ENCODE measurements at regions not wholly inside any gene's neighbourhood (a gene's known extent, or its start where the extent isn't known, plus 50 kb on each side); places are given as distances from the start of the nearest gene placed in this dataset.

DNA sequence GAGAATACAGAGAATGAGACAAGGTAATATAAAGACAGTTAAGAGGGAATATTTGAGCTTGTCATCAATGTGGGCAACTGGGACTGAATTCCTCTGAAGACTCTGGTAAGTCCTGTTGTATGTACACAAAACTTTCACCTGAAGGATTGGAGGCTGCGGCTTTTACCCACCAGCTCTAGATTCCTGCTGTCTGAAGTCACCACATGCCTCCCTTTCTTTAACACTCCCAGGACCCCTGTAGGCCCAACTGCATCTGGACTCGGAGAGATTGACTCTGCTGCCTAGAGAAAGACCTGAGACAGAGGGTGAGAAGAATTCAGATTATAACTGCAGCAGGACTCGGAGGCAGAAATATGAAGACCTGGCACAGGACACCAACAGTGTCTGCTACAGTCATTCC, 1048.0 kb downstream of the PDHA2 start:
- no peak for DNase-seq
- Histone ChIP-seq H3K36me3 (no peaks in the 10 kb centered on the region), H3K9me3 (no peaks in the 10 kb centered on the region), H3K27ac (no peak overlapping the region), H3K4me1 (no peaks in the 10 kb centered on the region), H3K9ac (ENCODE audit: low read depth in 2 of 2, low read length in 2 of 2) (no peak overlapping the region), H3K27me3 (no peaks in the 10 kb centered on the region), H3K4me3 (no peak overlapping the region)
- TF ChIP-seq, protein P1, sequence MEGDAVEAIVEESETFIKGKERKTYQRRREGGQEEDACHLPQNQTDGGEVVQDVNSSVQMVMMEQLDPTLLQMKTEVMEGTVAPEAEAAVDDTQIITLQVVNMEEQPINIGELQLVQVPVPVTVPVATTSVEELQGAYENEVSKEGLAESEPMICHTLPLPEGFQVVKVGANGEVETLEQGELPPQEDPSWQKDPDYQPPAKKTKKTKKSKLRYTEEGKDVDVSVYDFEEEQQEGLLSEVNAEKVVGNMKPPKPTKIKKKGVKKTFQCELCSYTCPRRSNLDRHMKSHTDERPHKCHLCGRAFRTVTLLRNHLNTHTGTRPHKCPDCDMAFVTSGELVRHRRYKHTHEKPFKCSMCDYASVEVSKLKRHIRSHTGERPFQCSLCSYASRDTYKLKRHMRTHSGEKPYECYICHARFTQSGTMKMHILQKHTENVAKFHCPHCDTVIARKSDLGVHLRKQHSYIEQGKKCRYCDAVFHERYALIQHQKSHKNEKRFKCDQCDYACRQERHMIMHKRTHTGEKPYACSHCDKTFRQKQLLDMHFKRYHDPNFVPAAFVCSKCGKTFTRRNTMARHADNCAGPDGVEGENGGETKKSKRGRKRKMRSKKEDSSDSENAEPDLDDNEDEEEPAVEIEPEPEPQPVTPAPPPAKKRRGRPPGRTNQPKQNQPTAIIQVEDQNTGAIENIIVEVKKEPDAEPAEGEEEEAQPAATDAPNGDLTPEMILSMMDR (IDR thresholded peaks at IDR 0.05) = no peak
- intact Hi-C loops (cut with DNase I) = no loop called here

DNA sequence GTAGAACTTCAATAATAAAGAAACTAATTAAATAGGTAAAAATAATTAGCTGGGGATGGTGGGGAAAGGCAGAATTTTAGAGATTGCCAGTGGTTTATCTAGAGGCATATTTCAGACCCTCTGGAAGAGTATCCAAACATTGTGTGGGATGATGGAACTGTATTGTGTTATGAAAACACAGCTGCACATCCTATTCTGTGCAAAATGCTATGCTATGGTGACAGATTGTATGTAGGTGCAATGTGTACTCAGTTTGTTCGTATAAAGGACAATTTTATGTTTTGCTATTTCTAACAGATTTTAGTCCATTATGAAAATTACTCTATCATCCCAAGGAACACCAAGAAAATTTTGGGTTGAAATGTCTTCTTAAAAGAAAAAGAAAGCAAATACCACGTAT, 1054.7 kb downstream of the PDHA2 start:
- no peak for DNase-seq
- TF ChIP-seq, protein P1 (IDR thresholded peaks at IDR 0.05) = no peak
- Histone ChIP-seq H3K4me1 (no peaks in the 10 kb centered on the region), H3K36me3 (no peaks in the 10 kb centered on the region), H3K9me3 (no peaks in the 10 kb centered on the region), H3K27ac (no peak overlapping the region), H3K9ac (ENCODE audit: low read depth in 2 of 2, low read length in 2 of 2) (no peak overlapping the region), H3K4me3 (no peak overlapping the region), H3K27me3 (no peaks in the 10 kb centered on the region)
- intact Hi-C loops (cut with DNase I) = no loop called here

DNA sequence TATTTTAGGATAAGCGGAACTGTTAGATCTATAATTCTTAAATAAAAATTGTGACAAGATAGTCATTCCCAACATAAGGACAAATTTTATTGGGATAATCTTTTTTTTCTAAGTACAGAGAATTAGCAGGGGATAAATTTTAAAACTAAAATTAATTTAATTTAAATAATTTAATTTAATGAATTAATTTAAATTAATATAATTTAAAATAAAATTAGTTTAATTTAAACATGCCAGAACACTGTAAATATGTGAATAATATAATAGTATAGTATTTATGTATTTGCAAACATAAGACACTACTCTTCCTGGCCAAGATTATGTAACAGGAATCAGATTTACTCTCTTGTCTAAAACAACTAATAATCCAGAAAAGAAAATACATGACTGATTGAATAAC, 1055.9 kb downstream of the PDHA2 start:
- Histone ChIP-seq H3K27ac (no peak overlapping the region), H3K9me3 (no peaks in the 10 kb centered on the region), H3K9ac (ENCODE audit: low read depth in 2 of 2, low read length in 2 of 2) (no peak overlapping the region), H3K36me3 (no peaks in the 10 kb centered on the region), H3K4me3 (no peak overlapping the region), H3K4me1 (no peaks in the 10 kb centered on the region), H3K27me3 (no peaks in the 10 kb centered on the region)
- no peak for DNase-seq
- intact Hi-C loops (cut with DNase I) = no loop called here
- TF ChIP-seq, protein P1 (IDR thresholded peaks at IDR 0.05) = no peak

DNA sequence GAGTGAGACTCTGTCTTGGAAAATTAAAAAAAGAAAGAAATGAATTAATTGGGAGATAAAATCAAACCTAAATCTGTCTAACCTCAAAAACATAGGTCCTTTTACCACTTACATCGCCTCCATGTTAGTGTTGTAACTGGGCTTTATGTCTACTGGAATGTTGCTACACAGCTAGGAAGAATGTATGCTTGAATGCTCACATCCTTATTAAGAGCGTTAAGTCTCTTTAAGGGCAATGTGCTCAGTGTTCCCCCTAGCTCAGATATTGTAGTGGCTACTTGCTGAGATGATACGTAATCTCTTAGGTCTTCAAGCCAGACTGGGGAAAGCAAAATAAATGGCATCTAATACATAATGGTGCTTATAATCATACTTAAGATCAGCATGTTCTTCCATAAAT, 1072.8 kb downstream of the PDHA2 start:
- no peaks in the 10 kb centered on the region for H3K27me3 ChIP-seq
- no peak overlapping the region for H3K9ac ChIP-seq (ENCODE audit: low read depth in 2 of 2, low read length in 2 of 2)
- DNase-seq = no peak
- H3K36me3 ChIP-seq = no peaks in the 10 kb centered on the region
- TF ChIP-seq, protein P1 (IDR thresholded peaks at IDR 0.05) = no peak
- no peaks in the 10 kb centered on the region for H3K9me3 ChIP-seq
- H3K4me3 ChIP-seq = no peak overlapping the region
- no peak overlapping the region for H3K27ac ChIP-seq
- no peaks in the 10 kb centered on the region for H3K4me1 ChIP-seq
- intact Hi-C loops (cut with DNase I) = no loop called here

DNA sequence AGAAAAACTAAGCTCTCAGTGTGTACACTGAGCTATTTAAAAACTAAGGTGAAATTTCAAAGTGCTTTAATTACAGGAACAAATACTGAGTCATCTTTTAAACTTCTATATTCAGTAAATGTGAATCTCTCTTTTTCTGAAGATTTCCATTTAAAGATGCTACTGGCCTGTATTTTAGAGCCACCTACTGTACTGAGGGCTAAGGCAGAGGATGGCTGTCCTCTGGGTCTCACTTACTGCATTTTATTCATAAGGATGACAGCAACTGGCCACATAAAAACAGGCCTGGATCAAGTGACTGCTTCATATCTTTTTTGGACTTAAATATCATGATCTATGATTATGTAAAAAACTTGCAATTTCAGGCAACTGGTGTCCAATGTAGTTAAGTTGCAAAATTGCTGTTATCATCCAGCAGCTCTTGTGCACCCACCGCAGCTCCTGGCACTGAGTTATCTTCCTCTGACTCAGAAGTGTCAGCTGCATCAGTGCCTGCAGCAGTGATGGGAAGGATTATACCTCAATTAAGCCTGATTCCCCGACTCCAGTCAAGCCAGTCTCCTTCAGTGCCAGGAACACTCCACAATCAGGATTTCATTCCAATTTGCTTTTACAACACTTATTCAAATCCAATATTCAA, 1073.7 kb downstream of the PDHA2 start:
- no peak for DNase-seq
- intact Hi-C loops (cut with DNase I) = no loop called here
- TF ChIP-seq, protein P1 (IDR thresholded peaks at IDR 0.05) = no peak
- Histone ChIP-seq H3K9ac (ENCODE audit: low read depth in 2 of 2, low read length in 2 of 2) (no peak overlapping the region), H3K4me3 (no peak overlapping the region), H3K27ac (no peak overlapping the region), H3K36me3 (no peaks in the 10 kb centered on the region), H3K4me1 (no peaks in the 10 kb centered on the region), H3K9me3 (no peaks in the 10 kb centered on the region), H3K27me3 (no peaks in the 10 kb centered on the region)
